ENCODE measurements at regions not wholly inside any gene's neighbourhood (a gene's known extent, or its start where the extent isn't known, plus 50 kb on each side); places are given as distances from the start of the nearest gene placed in this dataset.
"Not testable (repeated sequence)": the region's sequence is repeated elsewhere in the genome, so short reads cannot be mapped to it uniquely, and the experiment has no call there.

DNA sequence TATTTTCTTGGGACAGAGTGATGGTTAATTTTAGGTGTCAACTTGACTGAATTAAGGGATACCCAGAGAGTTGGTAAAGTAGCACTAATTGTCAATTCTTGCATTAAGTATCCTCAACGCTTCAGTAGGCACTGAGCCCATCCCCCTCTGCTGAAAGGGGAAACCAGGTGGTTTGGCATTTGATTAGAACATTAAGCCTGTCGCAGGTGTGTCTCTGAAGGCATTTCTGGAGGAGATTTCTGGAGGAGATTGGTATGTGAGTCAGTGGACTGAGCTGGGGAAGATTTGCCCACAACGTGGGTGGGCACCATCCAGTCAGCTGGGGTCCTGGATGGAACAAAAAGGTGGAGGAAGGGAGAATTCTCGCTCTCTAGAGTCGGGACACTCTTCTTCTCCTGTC is 119.8 kb downstream of the RFX6 start:
- H3K4me3 ChIP-seq (ENCODE audit: low read depth, poor library complexity, severe bottlenecking) = no peak overlapping the region
- WGBS, 2 donors = 45 to 53% methylated on average over 5 of the region's 5 CpGs
- TF ChIP-seq, protein P1, sequence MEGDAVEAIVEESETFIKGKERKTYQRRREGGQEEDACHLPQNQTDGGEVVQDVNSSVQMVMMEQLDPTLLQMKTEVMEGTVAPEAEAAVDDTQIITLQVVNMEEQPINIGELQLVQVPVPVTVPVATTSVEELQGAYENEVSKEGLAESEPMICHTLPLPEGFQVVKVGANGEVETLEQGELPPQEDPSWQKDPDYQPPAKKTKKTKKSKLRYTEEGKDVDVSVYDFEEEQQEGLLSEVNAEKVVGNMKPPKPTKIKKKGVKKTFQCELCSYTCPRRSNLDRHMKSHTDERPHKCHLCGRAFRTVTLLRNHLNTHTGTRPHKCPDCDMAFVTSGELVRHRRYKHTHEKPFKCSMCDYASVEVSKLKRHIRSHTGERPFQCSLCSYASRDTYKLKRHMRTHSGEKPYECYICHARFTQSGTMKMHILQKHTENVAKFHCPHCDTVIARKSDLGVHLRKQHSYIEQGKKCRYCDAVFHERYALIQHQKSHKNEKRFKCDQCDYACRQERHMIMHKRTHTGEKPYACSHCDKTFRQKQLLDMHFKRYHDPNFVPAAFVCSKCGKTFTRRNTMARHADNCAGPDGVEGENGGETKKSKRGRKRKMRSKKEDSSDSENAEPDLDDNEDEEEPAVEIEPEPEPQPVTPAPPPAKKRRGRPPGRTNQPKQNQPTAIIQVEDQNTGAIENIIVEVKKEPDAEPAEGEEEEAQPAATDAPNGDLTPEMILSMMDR (IDR thresholded peaks at IDR 0.05) = no peak
- DNase-seq (ENCODE audit: low spot score in 2 of 2) = no peak
- intact Hi-C loops (cut with DNase I; ENCODE audit: low total_unique reads) = no loop called here

DNA sequence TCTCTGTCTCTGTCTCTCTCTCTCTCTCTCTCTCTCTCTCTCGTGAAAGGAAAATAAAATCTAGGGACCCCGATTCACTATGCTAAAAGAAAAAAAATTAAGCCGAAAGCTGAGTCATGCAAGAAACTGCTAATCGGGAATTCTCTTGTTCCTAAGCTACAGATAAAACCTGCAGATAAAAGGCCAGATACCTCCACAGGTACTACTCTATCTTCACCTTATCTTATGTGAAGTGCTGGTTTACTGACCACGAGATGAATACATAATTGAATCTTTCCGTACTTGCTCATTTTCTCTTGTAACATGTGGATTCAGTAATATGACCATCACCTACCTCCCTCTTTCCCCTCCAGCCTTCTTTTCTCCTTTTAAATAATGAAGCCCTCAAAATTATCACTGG is 120.5 kb downstream of the RFX6 start:
- DNase-seq (ENCODE audit: low spot score in 2 of 2) = no peak
- 78 to 85% methylated on average over 6 of the region's 6 CpGs for WGBS, 2 donors
- TF ChIP-seq, protein P1 (IDR thresholded peaks at IDR 0.05) = no peak
- no peak for TF ChIP-seq POLR2A (IDR thresholded peaks at IDR 0.05)
- H3K4me3 ChIP-seq (ENCODE audit: low read depth, poor library complexity, severe bottlenecking) = no peak overlapping the region
- intact Hi-C loops (cut with DNase I; ENCODE audit: low total_unique reads) = no loop called here

DNA sequence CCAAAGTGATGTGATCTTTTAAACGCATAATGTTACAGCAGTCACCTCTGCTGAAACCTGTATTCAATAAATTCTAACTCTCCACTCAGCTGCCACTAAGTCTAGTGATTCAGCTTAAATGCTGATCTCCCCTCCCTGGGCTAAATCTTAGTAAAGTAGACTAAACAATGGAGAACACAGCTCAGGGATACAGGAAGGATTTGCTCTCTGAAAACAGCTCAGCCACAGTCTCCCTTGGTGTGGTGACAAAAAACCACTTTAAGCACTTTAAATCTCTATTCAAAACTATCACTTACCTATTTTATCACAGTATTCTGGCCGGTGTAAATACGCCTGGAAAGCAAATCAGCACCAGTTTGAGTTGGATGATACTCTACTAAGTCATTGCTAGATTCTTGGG is 130.6 kb downstream of the RFX6 start:
- no peak overlapping the region for H3K4me3 ChIP-seq (ENCODE audit: low read depth, poor library complexity, severe bottlenecking)
- TF ChIP-seq, protein P1 (IDR thresholded peaks at IDR 0.05) = no peak
- no peak for TF ChIP-seq POLR2A (IDR thresholded peaks at IDR 0.05)
- intact Hi-C loops (cut with DNase I; ENCODE audit: low total_unique reads) = no loop called here
- WGBS, 2 donors = 76 to 88% methylated on average over 3 of the region's 3 CpGs
- DNase-seq (ENCODE audit: low spot score in 2 of 2) = no peak

DNA sequence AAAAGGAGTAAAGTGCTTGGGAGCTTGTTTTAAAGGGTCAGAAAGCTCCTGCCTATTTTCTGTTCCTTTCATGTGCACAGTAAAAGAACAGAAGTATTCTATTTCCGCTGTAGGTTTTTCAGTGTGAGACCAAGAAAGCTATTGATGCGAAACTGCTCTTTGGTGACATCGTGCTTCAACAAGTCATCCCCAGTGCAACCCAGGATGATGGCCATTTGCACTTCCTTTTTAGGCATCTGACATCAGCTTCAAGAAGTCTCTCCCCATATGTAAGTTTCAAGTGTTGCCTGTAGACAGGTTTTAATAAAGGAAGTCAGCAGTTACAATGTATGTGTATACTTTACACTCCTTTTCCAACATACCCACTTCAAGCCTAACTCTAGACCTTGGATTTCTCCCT is 131.6 kb downstream of the RFX6 start:
- intact Hi-C loops (cut with DNase I; ENCODE audit: low total_unique reads) = no loop called here

DNA sequence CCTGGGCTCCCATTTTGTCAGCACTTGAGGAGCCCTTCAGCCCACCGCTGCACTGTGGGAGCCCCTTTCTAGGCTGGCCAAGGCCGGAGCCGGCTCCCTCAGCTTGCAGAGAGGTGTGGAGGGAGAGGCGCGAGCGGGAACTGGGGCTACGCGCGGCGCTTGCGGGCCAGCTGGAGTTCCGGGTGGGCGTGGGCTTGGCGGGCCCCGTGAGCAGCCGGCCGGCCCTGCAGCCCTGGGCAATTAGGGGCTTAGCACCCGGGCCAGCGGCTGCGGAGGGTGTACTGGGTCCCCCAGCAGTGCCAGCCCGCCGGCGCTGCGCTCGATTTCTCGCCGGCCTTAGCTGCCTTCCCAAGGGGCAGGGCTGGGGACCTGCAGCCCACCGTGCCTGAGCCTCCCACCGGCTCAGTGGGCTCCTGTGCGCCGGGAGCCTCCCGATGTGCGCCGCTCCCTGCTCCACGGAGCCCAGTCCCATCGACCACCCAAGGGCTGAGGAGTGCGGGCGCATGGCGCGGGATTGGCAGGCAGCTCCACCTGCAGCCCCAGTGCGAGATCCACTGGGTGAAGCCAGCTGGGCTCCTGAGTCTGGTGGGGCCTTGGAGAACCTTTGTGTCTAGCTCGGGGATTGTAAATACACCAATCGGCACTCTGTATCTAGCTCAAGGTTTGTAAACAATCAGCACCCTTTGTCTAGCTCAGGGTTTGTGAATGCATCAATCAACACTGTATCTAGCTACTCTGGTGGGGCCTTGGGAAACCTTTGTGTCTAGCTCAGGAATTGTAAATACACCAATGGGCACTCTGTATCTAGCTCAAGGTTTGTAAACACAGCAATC is 137.8 kb downstream of the RFX6 start:
- DNase-seq (ENCODE audit: low spot score in 2 of 2); intact Hi-C loops (cut with DNase I; ENCODE audit: low total_unique reads); H3K4me3 ChIP-seq (ENCODE audit: low read depth, poor library complexity, severe bottlenecking): not testable (repeated sequence)
- 91 to 95% methylated on average over 20 to 35 of the region's 43 CpGs for WGBS, 2 donors

More for the DNA sequence above, 131.6 kb downstream of the RFX6 start:
- no peak overlapping the region for H3K4me3 ChIP-seq (ENCODE audit: low read depth, poor library complexity, severe bottlenecking)
- 87 to 91% methylated on average over 3 of the region's 3 CpGs for WGBS, 2 donors
- TF ChIP-seq, protein P1 (IDR thresholded peaks at IDR 0.05) = no peak
- no peak for TF ChIP-seq POLR2A (IDR thresholded peaks at IDR 0.05)
- DNase-seq (ENCODE audit: low spot score in 2 of 2) = no peak

DNA sequence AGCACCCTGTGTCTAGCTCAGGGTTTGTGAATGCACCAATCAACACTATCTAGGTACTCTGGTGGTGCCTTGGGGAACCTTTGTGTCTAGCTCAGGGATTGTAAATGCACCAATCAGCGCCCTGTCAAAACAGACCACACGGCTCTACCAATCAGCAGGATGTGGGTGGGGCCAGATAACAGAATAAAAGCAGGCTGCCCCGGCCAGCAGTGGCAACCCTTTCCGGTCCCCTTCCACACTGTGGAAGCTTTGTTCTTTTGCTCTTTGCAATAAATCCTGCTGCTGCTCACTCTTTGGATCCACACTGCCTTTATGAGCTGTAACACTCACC is 138.4 kb downstream of the RFX6 start:
- intact Hi-C loops (cut with DNase I; ENCODE audit: low total_unique reads); H3K4me3 ChIP-seq (ENCODE audit: low read depth, poor library complexity, severe bottlenecking); DNase-seq (ENCODE audit: low spot score in 2 of 2): not testable (repeated sequence)
- 84 to 85% methylated on average over 4 of the region's 4 CpGs for WGBS, 2 donors

DNA sequence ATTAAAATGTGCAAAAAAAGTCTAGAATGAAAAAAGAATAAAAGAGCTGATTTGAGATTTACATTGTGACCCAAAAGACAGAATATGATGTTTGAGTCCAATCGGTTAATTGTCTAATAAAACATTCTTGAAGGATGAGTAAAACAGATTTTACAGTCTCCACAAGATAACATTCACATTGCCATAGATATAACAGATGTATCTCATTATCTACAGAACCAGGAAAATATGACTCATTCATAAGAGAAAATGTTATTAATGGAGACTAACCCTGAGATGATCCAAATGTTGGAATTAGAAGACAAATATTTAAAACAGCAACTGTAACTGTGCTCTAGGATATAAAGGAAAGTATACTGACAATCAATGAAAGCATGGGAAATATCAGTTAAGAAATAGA is 141.7 kb downstream of the RFX6 start:
- WGBS, 2 donors = 38 to 44% methylated on average over 1 of the region's 1 CpG
- no peak overlapping the region for H3K4me3 ChIP-seq (ENCODE audit: low read depth, poor library complexity, severe bottlenecking)
- no peak for TF ChIP-seq POLR2A (IDR thresholded peaks at IDR 0.05)
- TF ChIP-seq, protein P1 (IDR thresholded peaks at IDR 0.05) = no peak
- intact Hi-C loops (cut with DNase I; ENCODE audit: low total_unique reads) = no loop called here
- no peak for DNase-seq (ENCODE audit: low spot score in 2 of 2)

All from lower leg skin (tissue), 4 donors.